ENCODE measurements at regions not wholly inside any gene's neighbourhood (a gene's known extent, or its start where the extent isn't known, plus 50 kb on each side); places are given as distances from the start of the nearest gene placed in this dataset.

DNA sequence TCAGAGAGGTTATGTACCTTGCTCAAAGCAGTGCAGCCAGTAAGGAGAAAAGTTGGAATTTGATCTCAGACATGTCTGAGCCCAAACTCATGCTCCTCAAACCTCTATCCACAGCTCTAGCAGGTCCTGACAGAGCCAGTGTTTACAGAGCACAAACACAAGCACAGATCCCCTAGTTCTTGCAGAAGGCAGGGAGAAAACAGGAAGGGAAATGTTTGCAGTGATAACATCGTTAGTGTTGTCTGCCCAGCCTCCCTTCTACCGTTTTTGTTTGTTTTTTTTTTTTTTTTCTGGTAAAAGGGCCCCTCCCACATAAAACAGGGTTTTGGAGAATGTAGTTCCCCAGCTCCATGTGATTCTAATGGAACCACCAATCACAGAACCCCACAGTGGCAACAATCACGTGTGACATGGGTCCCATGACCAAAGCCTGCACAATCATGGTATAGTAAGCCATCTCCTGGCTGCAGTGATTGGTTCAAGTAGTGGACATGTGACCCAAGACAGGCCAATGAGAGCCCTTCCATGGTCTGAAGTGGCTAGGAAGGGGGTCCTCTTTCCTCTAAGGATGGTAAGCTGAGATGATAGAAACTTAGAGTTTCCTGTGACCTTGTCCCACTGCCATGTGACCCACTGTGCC lies 513.4 kb downstream of the MED13L start:
- TF ChIP-seq NR2C2 (CRISPR knock-in tag; IDR thresholded peaks at IDR 0.05) (no peak), NR2C2 (tag; IDR thresholded peaks at IDR 0.05) (no peak), MXI1 (IDR thresholded peaks at IDR 0.05; ENCODE audit: low read depth, low read length) (no peak), JUND (IDR thresholded peaks at IDR 0.05; ENCODE audit: borderline replicate concordance, low read depth, low read length) (no peak), JUND (tag; IDR thresholded peaks at IDR 0.05; ENCODE audit: borderline replicate concordance, low read depth, low read length) (no peak), NR1H2 (CRISPR knock-in tag; IDR thresholded peaks at IDR 0.05) (no peak), RCOR1 (IDR thresholded peaks at IDR 0.05; ENCODE audit: borderline replicate concordance in 1 of 2, low read depth in 2 of 2, low read length in 2 of 2) (no peak), EWSR1 (IDR thresholded peaks at IDR 0.05; ENCODE audit: borderline replicate concordance, low read depth, partially characterized antibody) (no peak), PRPF4 (IDR thresholded peaks at IDR 0.05; ENCODE audit: insufficient read depth, low read depth, low read length, poor library complexity, severe bottlenecking) (no peak), U2AF2 (optimal IDR thresholded peaks at IDR 0.05; ENCODE audit: low read depth, low read length) (no peak), ETV6 (IDR thresholded peaks at IDR 0.05; ENCODE audit: borderline replicate concordance in 1 of 2, low read depth in 2 of 2, low read length in 1 of 2) (no peak), ETV6 (CRISPR knock-in tag; IDR thresholded peaks at IDR 0.05; ENCODE audit: borderline replicate concordance) (no peak), NR2F6 (CRISPR knock-in tag; IDR thresholded peaks at IDR 0.05) (no peak), SIN3A (IDR thresholded peaks at IDR 0.05; ENCODE audit: borderline replicate concordance in 2 of 2, control insufficient read depth in 1 of 2, low read depth in 2 of 2, low read length in 2 of 2) (no peak)
- TF ChIP-seq, protein P1, sequence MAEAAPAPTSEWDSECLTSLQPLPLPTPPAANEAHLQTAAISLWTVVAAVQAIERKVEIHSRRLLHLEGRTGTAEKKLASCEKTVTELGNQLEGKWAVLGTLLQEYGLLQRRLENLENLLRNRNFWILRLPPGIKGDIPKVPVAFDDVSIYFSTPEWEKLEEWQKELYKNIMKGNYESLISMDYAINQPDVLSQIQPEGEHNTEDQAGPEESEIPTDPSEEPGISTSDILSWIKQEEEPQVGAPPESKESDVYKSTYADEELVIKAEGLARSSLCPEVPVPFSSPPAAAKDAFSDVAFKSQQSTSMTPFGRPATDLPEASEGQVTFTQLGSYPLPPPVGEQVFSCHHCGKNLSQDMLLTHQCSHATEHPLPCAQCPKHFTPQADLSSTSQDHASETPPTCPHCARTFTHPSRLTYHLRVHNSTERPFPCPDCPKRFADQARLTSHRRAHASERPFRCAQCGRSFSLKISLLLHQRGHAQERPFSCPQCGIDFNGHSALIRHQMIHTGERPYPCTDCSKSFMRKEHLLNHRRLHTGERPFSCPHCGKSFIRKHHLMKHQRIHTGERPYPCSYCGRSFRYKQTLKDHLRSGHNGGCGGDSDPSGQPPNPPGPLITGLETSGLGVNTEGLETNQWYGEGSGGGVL (CRISPR knock-in tag; IDR thresholded peaks at IDR 0.05) = no peak
- TF ChIP-seq, protein P2, sequence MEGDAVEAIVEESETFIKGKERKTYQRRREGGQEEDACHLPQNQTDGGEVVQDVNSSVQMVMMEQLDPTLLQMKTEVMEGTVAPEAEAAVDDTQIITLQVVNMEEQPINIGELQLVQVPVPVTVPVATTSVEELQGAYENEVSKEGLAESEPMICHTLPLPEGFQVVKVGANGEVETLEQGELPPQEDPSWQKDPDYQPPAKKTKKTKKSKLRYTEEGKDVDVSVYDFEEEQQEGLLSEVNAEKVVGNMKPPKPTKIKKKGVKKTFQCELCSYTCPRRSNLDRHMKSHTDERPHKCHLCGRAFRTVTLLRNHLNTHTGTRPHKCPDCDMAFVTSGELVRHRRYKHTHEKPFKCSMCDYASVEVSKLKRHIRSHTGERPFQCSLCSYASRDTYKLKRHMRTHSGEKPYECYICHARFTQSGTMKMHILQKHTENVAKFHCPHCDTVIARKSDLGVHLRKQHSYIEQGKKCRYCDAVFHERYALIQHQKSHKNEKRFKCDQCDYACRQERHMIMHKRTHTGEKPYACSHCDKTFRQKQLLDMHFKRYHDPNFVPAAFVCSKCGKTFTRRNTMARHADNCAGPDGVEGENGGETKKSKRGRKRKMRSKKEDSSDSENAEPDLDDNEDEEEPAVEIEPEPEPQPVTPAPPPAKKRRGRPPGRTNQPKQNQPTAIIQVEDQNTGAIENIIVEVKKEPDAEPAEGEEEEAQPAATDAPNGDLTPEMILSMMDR (IDR thresholded peaks at IDR 0.05 in 2 of 3, conservative IDR thresholded peaks at IDR 0.05 in 1 of 3; ENCODE audit: insufficient read depth in 2 of 3, low read depth in 1 of 3, low read length in 3 of 3) = no peak

Data from K562 (cell line).